ENCODE measurements at regions not wholly inside any gene's neighbourhood (a gene's known extent, or its start where the extent isn't known, plus 50 kb on each side); places are given as distances from the start of the nearest gene placed in this dataset.

- TF ChIP-seq SETDB1 (CRISPR knock-in tag; IDR thresholded peaks at IDR 0.05; ENCODE audit: borderline replicate concordance) (no peak), PRDM4 (CRISPR knock-in tag; IDR thresholded peaks at IDR 0.05; ENCODE audit: borderline replicate concordance) (no peak), ELF4 (CRISPR knock-in tag; IDR thresholded peaks at IDR 0.05; ENCODE audit: borderline replicate concordance) (no peak)
These were observed 170.4 kb upstream of the MAST4 start for GRCh38 chr5:66425842-66426241.
